OCI-LY3 (cell line): ENCODE measurements at regions not wholly inside any gene's neighbourhood (a gene's known extent, or its start where the extent isn't known, plus 50 kb on each side); places are given as distances from the start of the nearest gene placed in this dataset.
"Not testable (repeated sequence)": the region's sequence is repeated elsewhere in the genome, so short reads cannot be mapped to it uniquely, and the experiment has no call there.

Experiments
- H2AFZ ChIP-seq: fragments of 200-600, 300-600 bp; shearing (Covaris generic); 2 replicates; pipeline ENCODE4 v1.6.0; 2014; ENCODE audit warnings: antibody characterized with exemption, low read depth, low read length
- H3K27ac ChIP-seq: fragments of 200-600, 300-600 bp; sonication (generic); 2 replicates; pipeline ENCODE4 v1.5.1; 2014; ENCODE audit warnings: mild to moderate bottlenecking, low read length, moderate library complexity, mixed read lengths
- H3K27me3 ChIP-seq: fragments of 200-600, 300-600 bp; sonication (generic); 2 replicates; pipeline ENCODE4 v1.6.1; 2014; ENCODE audit warnings: low read depth, low read length, mixed read lengths
- H3K36me3 ChIP-seq: fragments of 200-600, 300-600 bp; sonication (generic); replicated peaks from 2 replicates; pipeline ENCODE3; 2014; ENCODE audit warnings: low read depth, low read length, mixed read lengths
- H3K4me1 ChIP-seq: fragments of 300-600, 200-600 bp; sonication (generic); 2 replicates; pipeline ENCODE4 v1.6.1; 2014; ENCODE audit warnings: low read length, mixed read lengths
- H3K4me2 ChIP-seq: fragments of 200-600, 300-600 bp; sonication (generic); 2 replicates; pipeline ENCODE4 v1.6.1; 2014; ENCODE audit warnings: low read length, mixed read lengths
- H3K4me3 ChIP-seq: fragments of 300-600, 200-600 bp; sonication (generic); 2 replicates; pipeline ENCODE4 v1.5.1; 2014; ENCODE audit warnings: antibody characterized with exemption, mild to moderate bottlenecking, low read length, moderate library complexity
- H3K79me2 ChIP-seq: fragments of 300-600, 200-600 bp; shearing (Covaris generic); 2 replicates; pipeline ENCODE4 v1.6.1; 2014; ENCODE audit warnings: mild to moderate bottlenecking, low read length, mixed read lengths
- H3K9ac ChIP-seq: fragments of 300-600, 200-600 bp; shearing (Covaris generic); 2 replicates; pipeline ENCODE4 v1.6.0; 2014; ENCODE audit warnings: mild to moderate bottlenecking, low read length, moderate library complexity
- H3K9me3 ChIP-seq: fragments of 200-600, 300-600 bp; shearing (Covaris generic); 2 replicates; pipeline ENCODE4 v1.6.1; 2014; ENCODE audit warnings: low read length, mixed read lengths; ENCODE audit not compliant: insufficient read depth
- H4K20me1 ChIP-seq: fragments of 200-600, 300-600 bp; sonication (generic); 2 replicates; pipeline ENCODE4 v1.6.1; 2016; ENCODE audit warnings: low read length, mixed read lengths; ENCODE audit not compliant: insufficient read depth
- CTCF ChIP-seq: fragments of 200-600, 300-600 bp; sonication (generic); IDR thresholded peaks from 2 replicates; pipeline ENCODE4 v1.5.1; 2014; ENCODE audit warnings: antibody characterized with exemption, low read length, low read depth
- EZH2phosphoT487 ChIP-seq: fragments of 200-600 bp; shearing (Covaris generic); IDR thresholded peaks from 2 replicates; pipeline ENCODE4 v1.6.1; 2018; ENCODE audit warnings: antibody characterized with exemption, mixed run types, low read depth

- Histone ChIP-seq H3K4me1 (no peaks in the 10 kb centered on the region), H2AFZ (no peak overlapping the region), H3K36me3 (no peaks in the 10 kb centered on the region), H3K4me3 (no peak overlapping the region), H3K27ac (no peak overlapping the region), H3K9me3 (no peaks in the 10 kb centered on the region), H3K9ac (no peak overlapping the region), H3K4me2 (no peak overlapping the region), H3K79me2 (no peaks in the 10 kb centered on the region), H4K20me1 (no peaks in the 10 kb centered on the region), H3K27me3 (no peaks in the 10 kb centered on the region)
- TF ChIP-seq CTCF (no peak), EZH2phosphoT487 (no peak)
Measured at GRCh38 chr13:46472384-46472783, 80.6 kb upstream of the LRCH1 start.

GRCh38 chr13:46469699-46470098, 82.6 kb upstream of the RUBCNL start:
- H3K9ac ChIP-seq, H3K27me3 ChIP-seq, H2AFZ ChIP-seq, H3K27ac ChIP-seq, H3K36me3 ChIP-seq, H3K9me3 ChIP-seq, H3K4me1 ChIP-seq, H3K4me2 ChIP-seq, H3K4me3 ChIP-seq, H4K20me1 ChIP-seq, H3K79me2 ChIP-seq: not testable (repeated sequence)

GRCh38 chr13:46468570-46469463, 81.8 kb upstream of the RUBCNL start:
- Histone ChIP-seq H3K27ac (no peak overlapping the region), H3K4me1 (no peaks in the 10 kb centered on the region), H3K79me2 (no peaks in the 10 kb centered on the region), H3K9me3 (no peaks in the 10 kb centered on the region), H3K4me2 (no peak overlapping the region), H4K20me1 (no peaks in the 10 kb centered on the region), H3K36me3 (no peaks in the 10 kb centered on the region), H3K4me3 (no peak overlapping the region), H3K9ac (no peak overlapping the region), H3K27me3 (no peaks in the 10 kb centered on the region), H2AFZ (no peak overlapping the region)
- TF ChIP-seq EZH2phosphoT487 = no peak
- TF ChIP-seq CTCF = no peak

GRCh38 chr13:46467694-46468093, 80.6 kb upstream of the RUBCNL start:
- not testable (repeated sequence) for H3K27ac ChIP-seq, H4K20me1 ChIP-seq

GRCh38 chr13:46466074-46466473, 79.0 kb upstream of the RUBCNL start:
- not testable (repeated sequence) for H3K27me3 ChIP-seq, H2AFZ ChIP-seq, H3K4me1 ChIP-seq, H3K9ac ChIP-seq, H3K79me2 ChIP-seq, H3K27ac ChIP-seq, H3K4me2 ChIP-seq, H3K36me3 ChIP-seq, H3K4me3 ChIP-seq, H4K20me1 ChIP-seq, H3K9me3 ChIP-seq

More at GRCh38 chr13:46467694-46468093, 80.6 kb upstream of the RUBCNL start:
- not testable (repeated sequence) for H3K4me2 ChIP-seq, H3K9ac ChIP-seq, H3K4me1 ChIP-seq, H2AFZ ChIP-seq, H3K27me3 ChIP-seq, H3K79me2 ChIP-seq, H3K36me3 ChIP-seq, H3K4me3 ChIP-seq, H3K9me3 ChIP-seq
